ENCODE measurements at regions not wholly inside any gene's neighbourhood (a gene's known extent, or its start where the extent isn't known, plus 50 kb on each side); places are given as distances from the start of the nearest gene placed in this dataset.

GRCh38 chr5:133891390-133891789 is 77.0 kb downstream of the C5orf15 start:
- H3K27me3 ChIP-seq (ENCODE audit: insufficient read depth, poor library complexity, severe bottlenecking), result no peaks in the 10 kb centered on the region

GRCh38 chr5:133890776-133891280 is 77.6 kb downstream of the C5orf15 start:
- TF ChIP-seq SPI1 (IDR thresholded peaks at IDR 0.05; ENCODE audit: borderline replicate concordance, low read depth) (no peak), REST (IDR thresholded peaks at IDR 0.05; ENCODE audit: insufficient replicate concordance, low read depth) (no peak), CTCF (IDR thresholded peaks at IDR 0.05; ENCODE audit: insufficient read depth, low read length) (no peak), POLR2AphosphoS5 (IDR thresholded peaks at IDR 0.05; ENCODE audit: low read depth) (no peak), GABPA (IDR thresholded peaks at IDR 0.05; ENCODE audit: low read depth) (no peak)

More at GRCh38 chr5:133891390-133891789, 77.0 kb downstream of the C5orf15 start:
- Histone ChIP-seq H3K4me3 (replicated peaks; ENCODE audit: insufficient read depth, low read length) (no peak overlapping the region), H3K27ac (replicated peaks) (no peak overlapping the region)
- no peak for DNase-seq (ENCODE audit: low read depth in 1 of 2, low spot score in 1 of 2)
- no peak for TF ChIP-seq SPI1 (IDR thresholded peaks at IDR 0.05; ENCODE audit: borderline replicate concordance, low read depth)
- no peak for TF ChIP-seq GABPA (IDR thresholded peaks at IDR 0.05; ENCODE audit: low read depth)
- no peak for TF ChIP-seq POLR2AphosphoS5 (IDR thresholded peaks at IDR 0.05; ENCODE audit: low read depth)
- no peak for TF ChIP-seq REST (IDR thresholded peaks at IDR 0.05; ENCODE audit: insufficient replicate concordance, low read depth)
- no peak for TF ChIP-seq CTCF (IDR thresholded peaks at IDR 0.05; ENCODE audit: insufficient read depth, low read length)

GRCh38 chr5:133890314-133890713 is 78.1 kb downstream of the C5orf15 start:
- TF ChIP-seq CTCF (IDR thresholded peaks at IDR 0.05; ENCODE audit: insufficient read depth, low read length), result no peak
- DNase-seq (ENCODE audit: low read depth in 1 of 2, low spot score in 1 of 2), result no peak
- Histone ChIP-seq H3K27me3 (ENCODE audit: insufficient read depth, poor library complexity, severe bottlenecking) (no peaks in the 10 kb centered on the region), H3K4me3 (replicated peaks; ENCODE audit: insufficient read depth, low read length) (no peak overlapping the region), H3K27ac (replicated peaks) (no peak overlapping the region)

More at GRCh38 chr5:133890776-133891280, 77.6 kb downstream of the C5orf15 start:
- Histone ChIP-seq H3K27ac (replicated peaks) (no peak overlapping the region), H3K27me3 (ENCODE audit: insufficient read depth, poor library complexity, severe bottlenecking) (no peaks in the 10 kb centered on the region), H3K4me3 (replicated peaks; ENCODE audit: insufficient read depth, low read length) (no peak overlapping the region)
- no peak for DNase-seq (ENCODE audit: low read depth in 1 of 2, low spot score in 1 of 2)

- no peak for DNase-seq (ENCODE audit: low read depth in 1 of 2, low spot score in 1 of 2)
- no peaks in the 10 kb centered on the region for H3K27me3 ChIP-seq (ENCODE audit: insufficient read depth, poor library complexity, severe bottlenecking)
- no peak overlapping the region for H3K4me3 ChIP-seq (replicated peaks; ENCODE audit: insufficient read depth, low read length)
- no peak for TF ChIP-seq CTCF (IDR thresholded peaks at IDR 0.05; ENCODE audit: insufficient read depth, low read length)
- TF ChIP-seq POLR2AphosphoS5 (IDR thresholded peaks at IDR 0.05; ENCODE audit: low read depth), result no peak
- no peak for TF ChIP-seq SPI1 (IDR thresholded peaks at IDR 0.05; ENCODE audit: borderline replicate concordance, low read depth)
- TF ChIP-seq REST (IDR thresholded peaks at IDR 0.05; ENCODE audit: insufficient replicate concordance, low read depth), result no peak
- TF ChIP-seq GABPA (IDR thresholded peaks at IDR 0.05; ENCODE audit: low read depth), result no peak
- H3K27ac ChIP-seq (replicated peaks), result no peak overlapping the region
Measured at GRCh38 chr5:133889271-133889905, 79.0 kb downstream of the C5orf15 start.

Measured in HL-60 (cell line).